ENCODE measurements at regions not wholly inside any gene's neighbourhood (a gene's known extent, or its start where the extent isn't known, plus 50 kb on each side); places are given as distances from the start of the nearest gene placed in this dataset.

DNA sequence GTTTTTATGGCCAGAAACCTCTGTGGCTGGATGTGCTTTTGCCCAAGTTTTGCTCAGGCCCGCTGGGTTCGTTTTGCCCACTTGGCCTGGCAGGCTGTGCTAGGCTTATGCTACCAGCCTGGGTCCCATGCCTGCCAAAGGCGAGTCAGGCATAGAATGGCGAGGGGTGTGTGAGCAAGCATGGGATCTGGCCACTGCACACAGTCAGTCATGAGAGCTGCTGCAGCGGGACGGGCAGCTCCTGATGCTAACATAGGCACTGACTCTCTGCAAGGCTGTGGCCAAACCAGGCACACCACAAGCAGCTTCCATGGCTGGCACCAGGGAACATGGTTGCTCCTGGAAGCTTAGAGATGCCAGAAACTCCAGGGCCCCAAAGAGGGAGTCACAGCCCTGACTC lies 52.9 kb upstream of the PCDH15 start:
- TF ChIP-seq, protein P1, sequence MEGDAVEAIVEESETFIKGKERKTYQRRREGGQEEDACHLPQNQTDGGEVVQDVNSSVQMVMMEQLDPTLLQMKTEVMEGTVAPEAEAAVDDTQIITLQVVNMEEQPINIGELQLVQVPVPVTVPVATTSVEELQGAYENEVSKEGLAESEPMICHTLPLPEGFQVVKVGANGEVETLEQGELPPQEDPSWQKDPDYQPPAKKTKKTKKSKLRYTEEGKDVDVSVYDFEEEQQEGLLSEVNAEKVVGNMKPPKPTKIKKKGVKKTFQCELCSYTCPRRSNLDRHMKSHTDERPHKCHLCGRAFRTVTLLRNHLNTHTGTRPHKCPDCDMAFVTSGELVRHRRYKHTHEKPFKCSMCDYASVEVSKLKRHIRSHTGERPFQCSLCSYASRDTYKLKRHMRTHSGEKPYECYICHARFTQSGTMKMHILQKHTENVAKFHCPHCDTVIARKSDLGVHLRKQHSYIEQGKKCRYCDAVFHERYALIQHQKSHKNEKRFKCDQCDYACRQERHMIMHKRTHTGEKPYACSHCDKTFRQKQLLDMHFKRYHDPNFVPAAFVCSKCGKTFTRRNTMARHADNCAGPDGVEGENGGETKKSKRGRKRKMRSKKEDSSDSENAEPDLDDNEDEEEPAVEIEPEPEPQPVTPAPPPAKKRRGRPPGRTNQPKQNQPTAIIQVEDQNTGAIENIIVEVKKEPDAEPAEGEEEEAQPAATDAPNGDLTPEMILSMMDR (IDR thresholded peaks at IDR 0.05; ENCODE audit: insufficient read depth, low read length) = no peak
- no peak for TF ChIP-seq POLR2AphosphoS5 (IDR thresholded peaks at IDR 0.05; ENCODE audit: low read depth)
- TF ChIP-seq GABPA (IDR thresholded peaks at IDR 0.05; ENCODE audit: low read depth) = no peak
- no peak for TF ChIP-seq SPI1 (IDR thresholded peaks at IDR 0.05; ENCODE audit: borderline replicate concordance, low read depth)
- TF ChIP-seq, protein P2, sequence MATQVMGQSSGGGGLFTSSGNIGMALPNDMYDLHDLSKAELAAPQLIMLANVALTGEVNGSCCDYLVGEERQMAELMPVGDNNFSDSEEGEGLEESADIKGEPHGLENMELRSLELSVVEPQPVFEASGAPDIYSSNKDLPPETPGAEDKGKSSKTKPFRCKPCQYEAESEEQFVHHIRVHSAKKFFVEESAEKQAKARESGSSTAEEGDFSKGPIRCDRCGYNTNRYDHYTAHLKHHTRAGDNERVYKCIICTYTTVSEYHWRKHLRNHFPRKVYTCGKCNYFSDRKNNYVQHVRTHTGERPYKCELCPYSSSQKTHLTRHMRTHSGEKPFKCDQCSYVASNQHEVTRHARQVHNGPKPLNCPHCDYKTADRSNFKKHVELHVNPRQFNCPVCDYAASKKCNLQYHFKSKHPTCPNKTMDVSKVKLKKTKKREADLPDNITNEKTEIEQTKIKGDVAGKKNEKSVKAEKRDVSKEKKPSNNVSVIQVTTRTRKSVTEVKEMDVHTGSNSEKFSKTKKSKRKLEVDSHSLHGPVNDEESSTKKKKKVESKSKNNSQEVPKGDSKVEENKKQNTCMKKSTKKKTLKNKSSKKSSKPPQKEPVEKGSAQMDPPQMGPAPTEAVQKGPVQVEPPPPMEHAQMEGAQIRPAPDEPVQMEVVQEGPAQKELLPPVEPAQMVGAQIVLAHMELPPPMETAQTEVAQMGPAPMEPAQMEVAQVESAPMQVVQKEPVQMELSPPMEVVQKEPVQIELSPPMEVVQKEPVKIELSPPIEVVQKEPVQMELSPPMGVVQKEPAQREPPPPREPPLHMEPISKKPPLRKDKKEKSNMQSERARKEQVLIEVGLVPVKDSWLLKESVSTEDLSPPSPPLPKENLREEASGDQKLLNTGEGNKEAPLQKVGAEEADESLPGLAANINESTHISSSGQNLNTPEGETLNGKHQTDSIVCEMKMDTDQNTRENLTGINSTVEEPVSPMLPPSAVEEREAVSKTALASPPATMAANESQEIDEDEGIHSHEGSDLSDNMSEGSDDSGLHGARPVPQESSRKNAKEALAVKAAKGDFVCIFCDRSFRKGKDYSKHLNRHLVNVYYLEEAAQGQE (IDR thresholded peaks at IDR 0.05; ENCODE audit: insufficient replicate concordance, low read depth) = no peak

Data from HL-60 (cell line).